Activated CD4-positive, alpha-beta T cell treated with anti-CD3 and anti-CD28 coated beads, Interleukin-2, Interleukin-6, amounts not matched to agents 100 ng/mL and 50 ng/mL, durations not matched to agents 16 hours and 8 hours (primary cell): ENCODE measurements at regions not wholly inside any gene's neighbourhood (a gene's known extent, or its start where the extent isn't known, plus 50 kb on each side); places are given as distances from the start of the nearest gene placed in this dataset.

Experiments
- DNase-seq: peaks from one replicate; pipeline ENCODE4 v3.0.0-alpha.2; 2020

DNA sequence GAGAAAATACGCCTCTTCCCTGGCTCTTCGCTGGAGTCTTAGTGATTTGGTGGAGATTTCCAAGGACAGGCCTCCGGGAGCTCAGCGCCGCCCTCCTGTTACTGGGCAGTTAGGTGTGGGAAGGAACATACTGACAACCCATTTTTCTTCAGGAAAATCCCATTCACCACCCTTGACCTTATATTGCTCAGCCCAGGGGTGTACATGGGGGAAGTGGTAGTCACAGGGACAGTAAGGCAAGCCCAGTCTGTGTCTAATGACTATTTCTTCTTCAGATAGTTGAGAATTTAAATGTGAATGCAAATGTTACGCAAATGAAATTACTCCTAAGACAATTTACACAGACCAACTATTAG, 119.4 kb downstream of the UQCRFS1 start:
- no peak for DNase-seq

DNA sequence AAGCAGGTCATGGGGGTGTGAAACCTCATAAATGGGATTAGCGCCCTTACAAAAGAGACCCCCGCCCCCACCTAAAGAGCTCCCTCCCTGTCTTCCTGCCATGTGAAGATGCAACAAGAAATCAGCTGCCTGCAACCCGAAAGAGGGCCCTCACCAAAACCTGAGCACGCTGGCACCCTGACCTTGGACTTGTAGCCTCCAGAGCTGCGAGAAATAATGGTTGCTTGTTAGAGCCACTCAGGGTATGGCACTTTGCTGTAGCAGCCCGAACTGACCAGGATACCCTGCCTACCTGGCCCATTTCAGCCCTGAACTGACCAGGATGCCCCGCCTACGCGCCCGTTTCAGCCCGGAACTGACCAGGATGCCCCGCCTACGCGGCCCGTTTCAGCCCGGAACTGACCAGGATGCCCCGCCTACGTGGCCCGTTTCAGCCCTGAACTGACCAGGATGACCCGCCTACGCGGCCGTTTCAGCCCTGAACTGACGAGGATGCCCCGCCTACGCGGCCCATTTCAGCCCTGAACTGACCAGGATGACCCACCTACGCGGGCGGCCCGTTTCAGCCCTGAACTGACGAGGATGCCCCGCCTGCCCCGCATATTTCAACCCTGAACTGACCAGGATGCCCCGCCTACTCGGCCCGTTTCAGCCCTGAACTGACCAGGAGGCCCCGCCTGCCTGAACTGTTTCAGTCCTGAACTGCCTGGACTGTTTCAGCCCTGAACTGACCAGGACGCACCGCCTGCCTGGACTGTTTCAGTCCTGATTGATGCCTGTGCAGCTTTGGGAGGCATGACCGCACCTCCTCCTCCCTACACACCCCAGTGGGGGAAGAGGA, 120.0 kb downstream of the UQCRFS1 start:
- no peak for DNase-seq

DNA sequence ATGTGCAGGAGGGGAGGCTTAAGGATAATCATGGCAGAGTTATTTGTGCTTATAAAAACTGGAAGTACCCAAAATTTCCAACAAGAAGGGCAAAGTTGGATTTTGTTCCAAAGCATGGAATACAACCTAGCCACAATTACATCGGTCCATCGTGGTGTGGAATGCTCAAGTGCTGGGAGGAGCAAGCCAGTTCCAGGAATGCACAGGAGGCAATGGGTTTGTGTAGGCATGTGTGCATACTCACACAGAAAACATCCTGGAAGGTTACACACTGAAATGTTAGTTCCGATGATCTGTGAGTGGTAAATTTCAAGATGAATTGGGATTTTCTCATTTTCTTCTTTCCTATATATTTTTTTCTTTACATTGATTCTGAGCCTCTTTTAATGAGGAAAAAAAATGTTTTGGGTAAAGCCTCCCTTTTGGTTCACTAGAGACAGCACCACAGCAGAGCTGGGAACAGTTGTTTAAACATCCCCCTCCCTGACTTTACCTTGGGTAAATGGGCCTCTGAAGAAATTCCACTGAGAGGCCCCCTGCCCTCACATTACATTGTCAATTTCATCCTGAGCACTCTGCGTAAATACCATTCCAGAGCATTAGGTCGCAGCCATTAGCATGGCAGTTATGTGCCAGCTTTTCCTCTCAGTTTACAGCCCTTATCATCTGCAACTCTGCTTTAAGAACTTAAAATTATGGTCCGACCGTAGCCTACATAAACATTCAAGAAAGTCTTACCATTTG, 122.0 kb downstream of the UQCRFS1 start:
- DNase-seq = no peak

DNA sequence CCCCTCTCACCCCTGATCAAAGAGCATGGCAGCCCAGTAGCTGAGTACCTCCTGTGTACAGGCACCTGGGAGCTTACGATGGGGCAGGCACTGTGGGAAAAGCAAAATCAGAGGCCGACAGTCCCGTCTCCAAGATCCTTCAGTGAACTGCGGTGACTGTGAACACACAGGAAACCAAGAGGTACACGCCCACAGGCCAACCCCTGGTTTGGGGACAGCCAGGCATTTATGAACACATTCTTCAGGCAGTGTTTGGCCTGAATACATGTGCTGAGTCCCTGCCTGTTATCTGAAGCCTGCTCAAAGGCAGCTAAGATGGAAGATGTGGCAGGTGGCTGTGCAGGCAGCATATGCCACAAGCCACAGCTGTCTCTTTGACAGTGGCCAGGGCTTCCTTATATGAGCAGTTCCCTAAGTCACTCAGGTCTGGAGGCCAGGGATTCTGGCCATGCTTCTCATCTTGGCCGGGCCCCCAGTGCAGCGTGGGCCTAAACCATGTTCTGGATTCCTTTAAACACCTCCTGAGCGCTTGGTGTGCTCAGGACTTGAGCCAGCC, 123.6 kb downstream of the UQCRFS1 start:
- DNase-seq = no peak

DNA sequence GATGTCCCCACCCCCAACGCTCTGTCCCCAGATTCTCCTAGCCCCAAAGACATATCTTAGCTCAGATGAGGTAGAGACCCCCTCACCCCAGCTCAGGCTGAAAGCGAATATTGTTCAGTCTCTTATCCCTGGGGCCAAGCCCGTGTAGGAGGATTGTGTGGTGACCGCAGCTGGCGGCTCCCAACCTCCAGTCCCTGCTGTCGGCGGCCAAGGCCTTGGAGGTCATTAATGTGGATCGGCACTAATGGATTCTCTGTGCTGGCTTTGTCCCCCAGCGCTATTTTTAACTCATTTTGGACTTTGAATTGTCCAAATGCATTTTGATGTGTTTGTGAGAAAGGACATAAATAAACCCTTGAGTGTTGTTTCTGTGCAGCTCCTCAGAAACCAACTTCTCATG, 124.2 kb downstream of the UQCRFS1 start:
- no peak for DNase-seq

DNA sequence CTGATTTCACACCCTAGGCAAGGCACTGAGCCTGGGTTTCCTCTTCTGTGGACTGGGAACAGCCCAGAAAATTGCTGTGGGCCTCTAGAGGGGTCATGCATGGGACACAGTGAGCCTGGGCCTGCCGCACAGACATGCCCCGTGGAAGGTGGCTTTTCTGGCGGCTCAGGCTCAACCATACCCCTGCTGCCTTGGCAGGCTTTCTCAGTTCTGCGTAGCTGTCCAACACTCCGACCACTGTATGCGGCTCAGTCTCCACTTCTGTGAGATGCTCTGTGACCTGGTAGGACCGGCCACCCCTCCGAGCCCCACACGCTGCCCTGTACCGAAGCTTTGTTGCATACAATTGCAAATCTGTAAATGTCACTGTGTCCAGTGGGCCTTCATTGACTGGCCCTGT, 126.3 kb downstream of the UQCRFS1 start:
- no peak for DNase-seq

DNA sequence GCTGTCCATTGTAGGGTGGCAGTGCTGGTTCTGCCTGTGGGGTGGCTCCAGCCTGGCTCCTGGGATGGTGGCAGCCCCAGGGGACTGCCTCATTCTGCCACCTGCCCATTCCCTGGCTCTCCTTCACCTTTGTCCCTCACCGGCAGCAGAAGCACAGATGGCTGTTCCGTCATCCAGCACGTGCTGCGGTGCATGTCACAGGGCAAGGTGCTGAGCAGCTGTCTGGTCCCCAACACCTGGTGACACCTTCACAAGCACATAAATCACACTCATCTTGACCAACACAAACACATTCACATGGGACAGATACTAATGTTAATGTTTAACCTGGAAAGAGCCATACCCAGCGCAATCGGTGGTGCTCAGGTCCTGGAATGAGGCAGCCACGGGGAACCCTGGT, 126.8 kb downstream of the UQCRFS1 start:
- DNase-seq = no peak

DNA sequence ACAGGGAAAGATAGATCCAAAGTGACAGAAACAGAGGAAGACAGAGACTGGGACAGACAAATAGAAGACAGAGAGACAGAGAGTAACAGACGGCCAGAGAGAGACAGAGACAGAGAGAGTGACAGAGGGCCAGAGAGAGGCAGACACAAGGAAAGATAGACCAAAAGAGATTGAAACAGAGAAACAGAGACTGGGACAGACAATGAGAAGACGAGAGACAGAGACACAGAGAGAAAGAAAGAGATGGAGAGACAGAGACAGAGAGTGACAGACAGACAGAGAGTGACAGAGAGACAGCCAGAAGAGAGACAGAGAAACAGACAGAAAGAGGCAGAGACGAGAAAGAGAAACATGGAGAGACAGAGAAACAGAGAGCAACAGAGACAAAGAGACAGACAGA, 127.3 kb downstream of the UQCRFS1 start:
- no peak for DNase-seq

DNA sequence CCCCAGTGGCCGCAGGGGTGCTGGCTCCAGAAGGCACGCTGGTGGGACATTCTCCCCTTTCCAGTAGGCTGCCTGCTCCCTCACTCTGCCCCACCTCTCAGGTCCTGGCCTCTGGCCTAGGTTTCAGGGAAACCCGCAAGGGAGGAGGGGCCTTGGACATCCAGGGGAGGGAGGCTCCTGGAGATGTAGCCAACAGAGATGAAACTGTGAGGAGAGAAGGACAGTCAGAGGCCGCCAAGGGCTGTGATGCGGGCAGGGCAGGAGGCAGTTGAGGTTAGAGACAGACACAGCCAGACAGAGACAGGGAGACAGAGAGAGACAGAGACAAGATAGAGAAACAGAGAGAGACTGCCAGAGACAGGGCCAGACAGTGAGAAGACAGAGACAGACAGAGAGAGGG, 127.7 kb downstream of the UQCRFS1 start:
- DNase-seq = no peak

DNA sequence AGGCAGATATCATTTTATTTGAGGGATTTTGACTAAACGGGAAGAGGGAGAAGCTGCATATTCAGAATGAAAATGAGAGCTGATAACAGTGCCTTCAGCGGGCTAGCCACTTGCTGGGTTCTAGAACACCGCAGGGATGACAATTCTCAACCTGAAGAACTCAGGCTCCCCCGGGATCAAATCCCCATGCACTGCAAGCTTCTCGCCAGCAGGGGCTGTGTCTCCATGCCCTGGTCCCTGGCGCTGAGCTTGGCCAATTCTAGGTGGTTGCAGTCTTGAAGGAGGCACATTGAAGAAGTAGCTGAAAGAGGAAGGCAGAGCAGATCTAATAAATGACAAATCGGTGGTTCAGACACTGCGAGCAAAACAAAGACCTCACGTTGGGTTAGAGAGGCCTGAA, 128.7 kb downstream of the UQCRFS1 start:
- peak; percentile 10 for DNase-seq

DNA sequence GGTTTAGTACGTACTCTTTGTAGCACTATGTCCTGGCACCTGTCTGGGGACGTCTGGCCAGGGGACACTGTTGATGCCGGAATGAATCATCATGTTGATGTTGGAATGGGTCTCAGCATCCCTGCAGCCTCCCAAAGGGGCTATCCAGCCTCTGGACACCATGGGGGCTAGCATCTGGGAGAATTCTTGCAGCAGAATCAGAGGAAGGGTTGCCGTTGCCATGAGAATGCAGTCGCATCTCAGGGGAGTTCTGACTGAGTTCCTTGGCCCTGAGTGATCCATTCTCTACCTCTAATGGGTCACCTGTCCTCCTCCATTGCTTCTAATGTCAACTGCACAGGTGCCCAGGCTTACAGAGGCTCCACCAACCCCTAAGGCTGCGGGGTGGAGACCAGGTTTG, 129.1 kb downstream of the UQCRFS1 start:
- no peak for DNase-seq

DNA sequence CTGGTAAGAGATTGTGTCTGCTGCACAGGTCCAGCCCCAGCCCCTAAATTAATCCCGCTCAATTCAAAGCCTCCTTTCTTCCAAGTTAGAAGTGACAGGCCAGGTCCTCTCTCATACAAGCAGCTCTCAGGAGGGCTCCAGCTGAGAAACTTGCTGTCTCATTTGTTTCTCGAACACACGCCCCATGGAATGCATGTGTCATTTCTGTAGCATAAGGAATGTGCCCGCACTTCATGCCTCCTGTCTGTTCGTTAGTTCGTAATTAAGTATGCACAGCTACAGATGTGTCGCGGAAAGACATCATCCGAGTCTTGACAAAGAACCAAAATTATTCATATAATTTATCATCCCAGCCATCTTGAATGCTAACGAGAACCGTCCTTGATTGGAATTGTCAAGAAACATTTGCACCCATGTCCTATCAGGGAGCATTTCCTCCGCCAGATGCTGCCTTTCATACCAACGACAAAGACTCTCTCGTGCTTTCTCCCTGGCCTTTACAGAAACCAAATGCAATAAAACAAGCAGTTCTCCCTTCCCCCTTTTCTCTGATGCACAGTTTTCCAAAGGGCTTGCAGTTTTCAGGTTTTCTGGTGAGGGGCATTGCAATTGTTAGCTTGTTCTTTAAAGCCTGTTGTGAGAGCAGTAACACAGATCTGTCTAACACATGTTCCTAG, 133.5 kb downstream of the UQCRFS1 start:
- no peak for DNase-seq

DNA sequence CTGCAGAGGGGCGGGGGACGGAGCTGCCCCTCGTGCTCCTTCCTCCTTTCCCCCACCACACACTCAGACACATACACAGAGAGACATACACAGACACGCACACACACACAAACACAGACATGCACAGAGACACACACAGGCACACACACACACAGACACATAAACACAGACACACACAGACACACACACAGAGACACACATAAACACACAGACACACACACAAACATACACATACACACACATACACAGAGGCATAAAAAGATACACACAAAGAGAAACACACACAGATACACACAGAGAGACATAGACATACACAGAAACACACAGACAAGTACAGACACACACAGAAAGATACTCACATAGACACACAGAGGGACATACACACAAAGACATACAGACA, 136.0 kb downstream of the UQCRFS1 start:
- no peak for DNase-seq

DNA sequence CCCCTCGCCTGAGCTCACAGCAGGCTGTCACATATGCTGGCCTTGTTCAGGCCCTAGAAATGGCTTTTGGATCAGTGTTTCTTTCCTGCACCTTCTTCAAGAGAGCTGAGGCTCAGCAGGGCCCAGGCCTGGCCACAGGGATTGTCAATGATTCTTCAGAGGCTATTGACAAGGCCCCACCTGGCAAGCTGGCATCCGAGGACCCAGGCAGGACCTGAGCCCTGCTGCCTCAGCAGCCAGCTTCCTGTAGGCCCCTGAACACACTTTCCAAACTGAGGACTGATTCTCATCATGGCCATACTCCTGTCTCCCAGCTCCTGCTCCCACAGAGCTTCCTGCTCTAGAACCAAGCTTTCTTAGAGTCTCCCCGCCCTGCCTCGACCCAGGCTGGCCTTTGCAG, 136.8 kb downstream of the UQCRFS1 start:
- DNase-seq = no peak

DNA sequence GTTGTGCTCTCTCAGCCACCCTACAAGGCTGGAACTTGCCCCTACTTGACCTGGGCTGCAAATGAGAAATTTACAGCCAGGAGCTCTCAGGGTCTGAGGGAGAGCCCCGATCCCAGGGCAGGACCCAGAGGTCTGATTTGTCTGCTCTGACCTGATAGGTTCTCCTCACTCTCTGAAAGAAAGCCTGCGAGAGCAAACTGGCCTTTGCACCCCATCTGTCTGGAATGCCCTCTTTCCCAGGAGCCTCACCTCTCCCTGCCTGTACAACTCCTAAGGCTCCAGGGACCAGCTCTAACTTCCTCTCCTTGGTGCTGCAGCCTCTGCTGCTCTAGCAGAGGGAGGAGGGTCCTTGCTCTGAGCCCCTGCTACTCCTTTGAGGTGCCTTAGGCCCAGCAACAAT, 137.8 kb downstream of the UQCRFS1 start:
- no peak for DNase-seq

DNA sequence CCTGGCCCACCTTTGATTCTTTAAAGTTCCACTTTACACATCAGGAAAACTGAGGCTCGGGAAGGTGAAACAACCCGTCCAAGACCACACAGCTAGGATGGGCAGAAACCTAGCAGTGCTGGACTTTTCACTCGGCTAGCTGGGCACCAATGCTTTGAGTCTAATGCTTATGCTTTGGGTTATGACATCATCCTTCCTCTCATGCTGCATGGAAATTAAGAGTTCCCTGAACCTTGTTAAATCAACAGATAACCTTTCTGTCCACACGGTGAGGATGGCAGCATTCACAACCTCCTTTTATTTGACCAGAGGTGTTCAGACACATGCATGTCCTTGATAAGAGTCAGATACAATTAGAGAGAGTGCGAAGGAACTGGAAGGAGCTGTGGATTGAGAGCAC, 138.4 kb downstream of the UQCRFS1 start:
- DNase-seq = no peak

DNA sequence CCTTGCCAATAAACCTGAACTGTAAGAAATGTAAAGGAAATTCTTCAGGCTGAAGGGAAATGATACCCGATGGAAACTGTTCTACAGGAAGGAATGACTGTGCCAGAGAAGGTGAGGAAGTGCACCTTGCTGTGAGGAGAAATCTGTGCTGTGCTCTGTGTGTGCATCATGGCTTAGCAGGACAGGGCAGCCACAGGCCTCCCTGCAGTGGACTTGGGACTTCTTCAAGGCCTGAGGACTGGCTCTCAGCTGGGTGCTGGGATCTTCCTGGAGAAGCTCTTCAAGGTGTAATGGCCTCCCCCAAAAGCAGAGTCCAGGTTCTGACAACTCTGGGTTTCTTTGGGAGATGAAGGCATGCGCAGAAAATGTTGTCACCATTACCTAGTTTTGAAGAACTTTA, 145.1 kb downstream of the UQCRFS1 start:
- no peak for DNase-seq

DNA sequence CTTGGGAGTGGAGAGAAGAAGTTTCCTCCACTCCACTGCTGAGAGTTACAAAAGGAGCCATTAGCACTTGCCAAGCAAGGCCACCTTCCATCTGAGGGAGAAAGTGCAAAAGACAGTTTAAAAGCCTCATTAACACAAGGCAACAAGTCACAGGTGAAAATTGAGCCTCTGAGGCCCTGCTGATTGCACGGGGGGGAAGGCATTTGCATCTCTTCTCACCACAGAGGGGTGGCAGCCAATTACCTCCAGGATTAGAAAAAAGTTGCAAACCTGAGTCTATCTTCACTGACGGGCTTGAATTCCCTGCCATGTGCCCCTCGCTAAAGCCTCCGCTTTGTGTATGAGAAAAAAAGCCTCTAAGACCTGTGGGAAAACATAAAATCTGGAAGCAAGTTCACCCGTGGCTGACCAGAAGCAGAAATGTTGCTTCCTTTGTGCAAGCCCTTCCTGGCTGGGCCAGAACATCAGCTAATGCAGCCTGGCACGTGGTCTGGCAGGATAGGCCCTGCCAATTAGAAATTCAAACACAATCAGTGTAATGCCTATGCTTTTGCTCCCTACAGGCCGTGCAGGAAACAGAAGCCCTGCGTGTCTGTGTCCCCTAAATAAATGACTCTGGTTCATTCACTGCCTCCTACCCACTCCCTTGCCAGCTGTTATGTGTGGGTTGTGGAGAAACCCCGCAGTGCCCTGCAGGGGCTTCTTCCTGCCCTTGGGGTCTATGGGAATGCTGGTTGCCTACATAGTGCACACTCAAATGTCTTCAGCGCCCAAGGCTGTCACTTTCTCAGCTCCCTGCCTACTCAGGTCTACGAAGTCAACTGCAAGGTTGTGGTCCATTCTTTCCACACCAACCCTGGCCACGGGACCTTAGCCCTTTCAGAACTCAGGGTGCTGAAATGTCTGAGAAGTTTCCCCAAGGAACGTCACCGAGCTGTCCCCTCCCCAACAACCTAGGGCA, 150.2 kb downstream of the UQCRFS1 start:
- DNase-seq = no peak

DNA sequence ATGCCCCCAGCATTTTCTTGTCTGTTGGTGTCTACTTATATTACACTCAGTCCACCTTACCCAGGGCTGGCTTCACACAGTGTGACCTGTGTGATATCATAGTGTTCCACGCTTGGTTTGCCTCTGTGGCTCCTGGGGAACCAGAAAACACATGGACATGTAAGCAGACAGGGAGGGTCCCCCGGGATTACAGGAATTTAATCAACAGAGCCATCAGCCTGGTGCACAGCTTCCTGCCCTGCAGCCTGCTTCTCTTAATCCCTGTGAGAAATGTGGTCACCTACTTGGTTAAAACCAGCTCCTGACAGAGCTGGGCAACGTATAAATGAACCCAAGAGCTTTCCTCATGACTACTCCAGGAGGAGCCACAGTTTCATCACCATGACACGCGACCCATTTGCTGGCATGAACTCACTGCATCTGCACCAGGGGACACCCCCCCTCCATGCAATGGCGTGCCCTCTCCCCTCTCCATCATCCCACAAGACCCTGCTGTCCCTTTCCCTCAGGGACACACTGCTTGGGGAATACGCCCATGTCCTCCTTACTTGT, 152.1 kb downstream of the UQCRFS1 start:
- no peak for DNase-seq

DNA sequence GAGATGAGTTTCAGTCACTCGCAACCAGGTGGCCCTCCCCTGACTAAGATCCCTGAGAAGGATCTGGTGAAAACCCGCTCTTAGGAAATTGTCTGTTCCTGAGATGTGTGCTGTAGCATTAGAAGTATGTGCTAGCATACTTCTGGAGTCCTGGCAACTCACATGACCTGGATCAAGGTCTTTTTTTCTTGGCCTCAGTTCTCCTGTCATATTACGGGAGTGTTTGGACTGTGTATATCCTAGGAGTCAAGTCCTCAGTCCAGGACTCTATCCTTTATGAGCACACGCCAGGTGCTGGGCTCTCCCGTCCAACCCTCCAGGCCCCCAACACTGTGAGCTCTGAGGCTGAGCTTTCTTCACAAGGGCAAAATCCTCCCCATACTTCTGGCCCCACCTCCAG, 156.4 kb downstream of the UQCRFS1 start:
- no peak for DNase-seq

DNA sequence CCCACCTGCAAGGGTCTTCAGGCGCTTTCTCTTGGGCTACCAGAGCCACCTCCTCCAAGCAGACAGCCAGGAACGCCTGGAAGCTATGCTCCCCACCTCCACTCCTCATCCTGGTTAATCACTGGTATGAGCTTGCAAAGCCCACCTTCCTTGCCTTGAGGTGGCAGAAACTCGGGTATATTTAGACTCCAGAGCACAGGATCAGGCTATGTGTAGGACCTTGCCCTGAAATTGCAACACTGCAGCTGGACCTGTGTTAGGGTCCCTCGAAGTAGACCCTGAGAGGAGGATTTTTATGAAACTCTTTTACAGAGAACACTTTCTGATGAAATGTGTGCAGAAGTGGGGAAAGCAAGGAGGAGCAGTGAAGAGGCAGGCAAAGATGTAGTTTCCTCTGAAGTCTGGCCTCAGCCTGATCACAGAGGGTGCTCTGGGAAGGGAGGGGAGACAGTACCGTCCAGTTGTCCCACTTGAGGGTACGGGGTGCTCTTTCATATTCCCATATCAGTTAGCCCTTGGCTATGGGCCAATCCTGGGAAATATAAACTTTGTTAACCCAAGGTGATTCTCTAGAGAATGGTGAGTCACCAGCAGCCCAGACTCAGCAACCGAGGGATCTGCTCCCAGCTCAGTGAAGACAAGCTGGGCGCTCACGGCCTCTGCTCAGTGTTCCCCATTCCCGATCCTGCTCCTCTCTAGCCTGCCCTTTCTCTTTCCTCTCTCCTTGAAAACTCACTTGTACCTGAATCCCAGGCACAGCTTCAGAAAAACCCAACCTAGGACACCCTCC, 157.9 kb downstream of the UQCRFS1 start:
- DNase-seq = no peak
